Right lobe of liver (tissue), 6 donors: ENCODE measurements at regions not wholly inside any gene's neighbourhood (a gene's known extent, or its start where the extent isn't known, plus 50 kb on each side); places are given as distances from the start of the nearest gene placed in this dataset.

Experiments
- ATAC-seq, 4 donors: fragments of 200-7000 bp; cut with Tn5 transposase; one replicate each; pipeline ENCODE4 v1.9.1; 2020; ENCODE audit warnings: mild to moderate bottlenecking in 4 of 4, moderate library complexity in 4 of 4
- DNase-seq, 3 donors: peaks; one replicate each; pipeline ENCODE4 v3.0.0-alpha.2; 2020
- H3K27ac ChIP-seq, 3 donors: fragments of 200-600 bp; one replicate each; pipeline ENCODE4 v1.8.0; 2022
- H3K27me3 ChIP-seq, 2 donors: fragments of 200-600 bp; one replicate each; pipeline ENCODE4 v1.8.0; 2022
- H3K36me3 ChIP-seq, 4 donors: fragments of 200-600 bp; sonication (generic) in 1 of 4; one replicate each; pipeline versions ENCODE4 v1.5.1 to v1.8.0; 2017 to 2022; ENCODE audit warnings: control low read depth in 1 of 4
- H3K4me1 ChIP-seq, 4 donors: fragments of 200-600 bp; sonication (generic) in 1 of 4; one replicate each; pipeline versions ENCODE4 v1.5.1 to v1.8.0; 2017 to 2022; ENCODE audit warnings: control low read depth in 1 of 4
- H3K4me3 ChIP-seq, 3 donors: fragments of 200-600 bp; one replicate each; pipeline ENCODE4 v1.8.0; 2022
- H3K9me3 ChIP-seq, 4 donors: fragments of 200-600 bp; sonication (generic) in 1 of 4; one replicate each; pipeline versions ENCODE4 v1.5.1 to v1.8.0; 2017 to 2022; ENCODE audit warnings: control low read depth in 1 of 4
- POLR2A ChIP-seq: fragments of 450-650 bp; IDR thresholded peaks from one replicate; pipeline ENCODE4 v1.6.1; 2017; ENCODE audit warnings: antibody characterized with exemption, mild to moderate bottlenecking
- WGBS: methylation state at CpG from one replicate; pipeline ENCODE4 v1.1.6; 2018; ENCODE audit warnings: low coverage, low lambda C conversion rate; ENCODE audit not compliant: insufficient coverage; ENCODE audit errors: missing lambda C conversion rate; 5-methylcytosine and 5-hydroxymethylcytosine counted together
- intact Hi-C, 2 donors: fragments of 100-400 bp; cut with DNase I; formaldehyde crosslinking; loops; one replicate each; pipeline versions ENCODE4 v1.11.2 to v1.14.1; 2022
- TF ChIP-seq, protein P1 (sequence below), 4 donors: fragments of 200-600 bp in 3 of 4; fragments of 450-650 bp in 1 of 4; IDR thresholded peaks; one replicate each; pipeline versions ENCODE4 v1.5.1 to v1.8.0; 2016 to 2022; ENCODE audit warnings: antibody characterized with exemption in 4 of 4, mild to moderate bottlenecking in 2 of 4
- donor health status: DM: no; HTN: yes; CAD: no.
- donor health status: DM: no; HTN: no; CAD: no.
- donor health status: DM: no; HTN: no; CAD: no.
- donor health status: DM: no; HTN: yes; CAD: no.
- donor health status: DM: no; HTN: yes; CAD: no.

DNA sequence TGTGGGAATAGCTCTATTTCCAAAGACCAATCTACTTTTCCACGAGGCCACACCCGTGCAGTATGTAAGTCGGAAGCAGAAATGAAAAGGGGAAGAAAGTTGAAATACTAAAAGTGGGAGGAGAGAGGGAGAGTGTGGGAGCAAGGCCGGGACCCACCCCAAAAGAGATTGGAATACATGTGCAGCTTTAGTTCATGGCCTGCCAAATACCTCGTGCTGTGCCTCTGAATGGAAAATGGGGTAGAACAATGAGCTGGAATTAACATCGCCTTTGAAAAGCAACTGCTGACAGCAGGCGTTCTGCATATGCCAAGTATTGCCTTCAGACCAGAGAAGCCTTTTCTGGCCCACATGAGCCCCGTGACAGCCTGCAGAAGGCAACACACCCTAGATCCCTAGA, 155.6 kb downstream of the CD83 start:
- DNase-seq (no peak), ATAC-seq (no peak)
- Histone ChIP-seq H3K27me3 (no peaks in the 10 kb centered on the region), H3K9me3 (no peaks in the 10 kb centered on the region), H3K36me3 (no peaks in the 10 kb centered on the region), H3K4me1 (no peaks in the 10 kb centered on the region), H3K4me3 (no peak overlapping the region), H3K27ac (no peak overlapping the region)
- no peak for TF ChIP-seq POLR2A
- TF ChIP-seq, protein P1, sequence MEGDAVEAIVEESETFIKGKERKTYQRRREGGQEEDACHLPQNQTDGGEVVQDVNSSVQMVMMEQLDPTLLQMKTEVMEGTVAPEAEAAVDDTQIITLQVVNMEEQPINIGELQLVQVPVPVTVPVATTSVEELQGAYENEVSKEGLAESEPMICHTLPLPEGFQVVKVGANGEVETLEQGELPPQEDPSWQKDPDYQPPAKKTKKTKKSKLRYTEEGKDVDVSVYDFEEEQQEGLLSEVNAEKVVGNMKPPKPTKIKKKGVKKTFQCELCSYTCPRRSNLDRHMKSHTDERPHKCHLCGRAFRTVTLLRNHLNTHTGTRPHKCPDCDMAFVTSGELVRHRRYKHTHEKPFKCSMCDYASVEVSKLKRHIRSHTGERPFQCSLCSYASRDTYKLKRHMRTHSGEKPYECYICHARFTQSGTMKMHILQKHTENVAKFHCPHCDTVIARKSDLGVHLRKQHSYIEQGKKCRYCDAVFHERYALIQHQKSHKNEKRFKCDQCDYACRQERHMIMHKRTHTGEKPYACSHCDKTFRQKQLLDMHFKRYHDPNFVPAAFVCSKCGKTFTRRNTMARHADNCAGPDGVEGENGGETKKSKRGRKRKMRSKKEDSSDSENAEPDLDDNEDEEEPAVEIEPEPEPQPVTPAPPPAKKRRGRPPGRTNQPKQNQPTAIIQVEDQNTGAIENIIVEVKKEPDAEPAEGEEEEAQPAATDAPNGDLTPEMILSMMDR (IDR thresholded peaks at IDR 0.05): no peak
- intact Hi-C loops: no loop called here
- WGBS: 61% methylated on average over 7 of the region's 8 CpGs

DNA sequence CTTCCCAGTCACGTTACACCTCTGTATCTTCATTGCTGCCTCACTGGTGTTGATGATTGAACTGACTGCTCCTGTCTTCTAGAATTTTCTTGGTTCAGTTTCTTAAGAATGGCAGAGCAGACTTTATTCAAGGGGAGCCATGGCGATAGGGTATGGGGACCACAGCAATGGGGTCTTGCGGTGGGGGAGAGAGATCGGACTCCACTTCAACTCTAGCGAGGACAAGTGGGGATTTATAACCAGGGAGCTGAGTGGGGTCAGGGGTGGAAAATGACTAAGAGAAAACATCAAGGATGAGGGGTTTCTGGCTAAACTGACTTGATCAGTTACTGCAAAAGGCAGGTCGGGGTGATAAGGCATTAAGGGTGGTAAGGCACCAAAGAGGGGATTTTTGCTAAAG, 156.4 kb downstream of the CD83 start:
- intact Hi-C loops: no loop called here
- Histone ChIP-seq H3K27me3 (no peaks in the 10 kb centered on the region), H3K4me1 (no peaks in the 10 kb centered on the region), H3K27ac (no peak overlapping the region), H3K9me3 (no peaks in the 10 kb centered on the region), H3K4me3 (no peak overlapping the region), H3K36me3 (no peaks in the 10 kb centered on the region)
- TF ChIP-seq, protein P1 (IDR thresholded peaks at IDR 0.05): no peak
- DNase-seq (no peak), ATAC-seq (no peak)
- 89% methylated on average over 6 of the region's 6 CpGs for WGBS

DNA sequence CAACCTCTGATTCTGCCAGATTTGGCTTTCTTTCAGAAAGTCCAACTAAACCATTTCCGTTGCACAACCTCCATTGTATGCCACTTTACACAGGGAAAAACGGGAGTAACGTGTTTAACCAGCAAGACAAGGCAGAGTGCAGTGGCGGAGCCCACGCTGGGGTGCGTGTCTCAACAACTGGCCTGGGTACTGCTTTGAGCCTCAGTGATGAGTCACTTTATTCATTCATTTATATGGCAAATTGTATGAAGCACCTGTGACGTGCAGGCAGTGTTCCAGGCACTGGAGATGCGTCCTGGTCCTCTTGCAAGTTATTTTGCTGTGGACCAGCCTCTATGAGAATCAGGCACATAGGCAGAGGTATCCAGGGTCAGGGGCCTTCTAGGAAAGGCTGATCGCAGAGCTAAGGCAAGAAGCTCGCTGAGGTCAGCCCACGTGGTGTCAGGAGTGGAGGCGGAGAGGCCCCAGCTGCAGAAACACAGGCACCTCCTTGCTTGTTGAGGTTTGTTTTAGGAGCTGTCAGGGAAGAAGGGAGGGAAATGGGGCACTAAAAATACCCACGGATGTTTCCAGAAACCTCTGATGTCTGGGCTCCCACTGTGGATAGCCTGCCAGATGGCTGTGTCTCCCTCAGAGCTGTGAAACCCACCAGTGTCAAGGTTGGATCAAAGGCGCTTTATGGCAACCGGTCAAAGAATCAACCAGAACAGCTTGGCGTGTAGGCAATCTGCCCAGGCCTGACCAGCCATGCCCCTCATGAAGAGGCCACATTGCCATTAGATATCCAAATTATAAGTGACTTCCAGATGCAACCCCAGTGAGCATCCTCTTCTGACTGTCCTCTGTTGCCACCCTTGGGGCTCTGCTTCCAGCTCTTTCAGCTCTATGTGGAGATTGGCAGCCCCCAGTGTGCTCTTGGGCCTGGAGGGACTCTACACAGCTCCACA, 157.2 kb downstream of the CD83 start:
- intact Hi-C loops: no loop called here

DNA sequence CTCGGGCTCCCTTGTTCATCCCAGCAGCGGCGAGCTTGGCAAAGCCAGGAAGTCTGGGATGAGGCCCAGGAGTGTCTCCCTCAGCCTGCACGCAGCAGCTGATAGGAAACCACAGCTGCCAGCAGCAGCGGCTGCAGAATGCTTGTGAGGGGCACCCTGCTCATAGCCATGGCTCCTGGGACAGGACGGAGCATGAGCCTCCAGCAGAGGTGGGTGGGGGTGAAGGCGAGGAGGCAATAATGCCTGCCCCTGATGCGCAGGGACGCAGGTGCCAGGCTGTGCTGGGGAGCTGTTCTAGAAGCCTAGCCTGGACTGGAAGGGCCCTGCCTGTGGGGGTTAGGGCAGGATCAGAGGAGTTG, 157.9 kb downstream of the CD83 start:
- Histone ChIP-seq H3K4me1 (no peaks in the 10 kb centered on the region), H3K27ac (no peak overlapping the region), H3K27me3 (no peaks in the 10 kb centered on the region), H3K36me3 (no peaks in the 10 kb centered on the region), H3K4me3 (no peak overlapping the region), H3K9me3 (no peaks in the 10 kb centered on the region)
- intact Hi-C loops: no loop called here
- ATAC-seq (peak in 1 of 4 donors; percentile 20), DNase-seq (no peak)
- WGBS: 70% methylated on average over 4 of the region's 9 CpGs
- TF ChIP-seq, protein P1 (IDR thresholded peaks at IDR 0.05): no peak
- TF ChIP-seq POLR2A: no peak

More for the DNA sequence above, 157.2 kb downstream of the CD83 start:
- no peak for DNase-seq
- TF ChIP-seq, protein P1 (IDR thresholded peaks at IDR 0.05): no peak
- no peak for TF ChIP-seq POLR2A
- H3K27ac ChIP-seq: no peak overlapping the region
- no peak for ATAC-seq
- no peaks in the 10 kb centered on the region for H3K27me3 ChIP-seq
- H3K36me3 ChIP-seq: no peaks in the 10 kb centered on the region
- 62% methylated on average over 7 of the region's 16 CpGs for WGBS
- H3K4me3 ChIP-seq: no peak overlapping the region
- no peaks in the 10 kb centered on the region for H3K9me3 ChIP-seq
- H3K4me1 ChIP-seq: no peaks in the 10 kb centered on the region
